ENCODE measurements at regions not wholly inside any gene's neighbourhood (a gene's known extent, or its start where the extent isn't known, plus 50 kb on each side); places are given as distances from the start of the nearest gene placed in this dataset.

GRCh38 chr6:164159061-164159460, 744.5 kb downstream of the QKI start:
- no peak overlapping the region for H3K27ac ChIP-seq
- no peak for TF ChIP-seq CTCF (conservative IDR thresholded peaks at IDR 0.05)

- H3K27ac ChIP-seq, result no peak overlapping the region
- TF ChIP-seq CTCF (conservative IDR thresholded peaks at IDR 0.05), result no peak
Measured at GRCh38 chr6:164154588-164154987, 740.1 kb downstream of the QKI start.

- H3K27ac ChIP-seq, result no peak overlapping the region
- no peak for TF ChIP-seq CTCF (conservative IDR thresholded peaks at IDR 0.05)
Measured at GRCh38 chr6:164152611-164153010, 738.1 kb downstream of the QKI start.

GRCh38 chr6:164151161-164152120, 736.9 kb downstream of the QKI start:
- no peak for TF ChIP-seq CTCF (conservative IDR thresholded peaks at IDR 0.05)
- no peak overlapping the region for H3K27ac ChIP-seq

- TF ChIP-seq CTCF (conservative IDR thresholded peaks at IDR 0.05), result no peak
- H3K27ac ChIP-seq, result no peak overlapping the region
Measured at GRCh38 chr6:164150232-164150631, 735.7 kb downstream of the QKI start.

GRCh38 chr6:164148788-164149187, 734.3 kb downstream of the QKI start:
- no peak for TF ChIP-seq CTCF (conservative IDR thresholded peaks at IDR 0.05)
- no peak overlapping the region for H3K27ac ChIP-seq

GRCh38 chr6:164144316-164144715, 729.8 kb downstream of the QKI start:
- no peak overlapping the region for H3K27ac ChIP-seq
- TF ChIP-seq CTCF (conservative IDR thresholded peaks at IDR 0.05), result no peak
